Breast epithelium (tissue), 3 donors: ENCODE measurements at regions not wholly inside any gene's neighbourhood (a gene's known extent, or its start where the extent isn't known, plus 50 kb on each side); places are given as distances from the start of the nearest gene placed in this dataset.

ENCODE experiments used
- POLR2A ChIP-seq: fragments of 450-650 bp; IDR thresholded peaks from one replicate; pipeline ENCODE4 v1.6.1; 2016; ENCODE audit warnings: antibody characterized with exemption, mild to moderate bottlenecking, moderate library complexity
- POLR2AphosphoS5 ChIP-seq, 3 donors: sonication (generic); formaldehyde crosslinking; IDR thresholded peaks; one replicate each; pipeline ENCODE4 v1.6.1; 2017; ENCODE audit warnings: antibody characterized with exemption in 3 of 3
- TF ChIP-seq, protein P1 (sequence below), 3 donors: fragments of 450-650 bp; IDR thresholded peaks; one replicate each; pipeline ENCODE4 v1.5.1; 2016 to 2017; ENCODE audit warnings: antibody characterized with exemption in 3 of 3, mild to moderate bottlenecking in 3 of 3, moderate library complexity in 3 of 3

DNA sequence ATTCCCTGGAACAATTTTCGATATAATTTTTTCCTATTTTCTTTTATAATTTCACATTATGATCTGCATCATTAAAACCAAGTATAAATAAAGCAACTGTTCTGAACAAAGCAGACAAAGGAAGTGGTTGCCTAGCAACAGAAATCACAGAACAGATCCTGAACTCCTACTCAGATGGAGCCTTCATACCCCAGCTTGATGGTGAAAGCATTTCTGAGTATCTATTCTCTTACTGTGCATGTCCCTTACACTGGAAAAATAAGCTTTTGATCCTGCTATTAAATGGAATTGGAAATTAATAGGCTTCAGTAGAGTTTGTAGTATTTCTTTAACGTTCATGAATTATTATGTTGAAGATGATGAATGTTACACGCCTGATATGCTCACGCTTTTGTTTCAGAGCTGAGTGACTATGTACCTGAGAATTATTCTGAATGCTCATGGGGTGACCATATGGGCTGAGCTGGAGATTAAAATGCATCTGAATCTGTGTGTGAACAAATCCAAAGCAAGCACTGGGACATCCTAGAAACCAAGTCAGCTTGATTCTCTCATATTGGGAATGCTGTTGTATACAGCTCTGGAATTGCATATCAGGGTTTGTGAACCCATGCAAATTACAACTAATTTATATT is 254.0 kb downstream of the KCNJ3 start:
- TF ChIP-seq POLR2AphosphoS5 (IDR thresholded peaks at IDR 0.05) (no peak), POLR2A (no peak)
- TF ChIP-seq, protein P1, sequence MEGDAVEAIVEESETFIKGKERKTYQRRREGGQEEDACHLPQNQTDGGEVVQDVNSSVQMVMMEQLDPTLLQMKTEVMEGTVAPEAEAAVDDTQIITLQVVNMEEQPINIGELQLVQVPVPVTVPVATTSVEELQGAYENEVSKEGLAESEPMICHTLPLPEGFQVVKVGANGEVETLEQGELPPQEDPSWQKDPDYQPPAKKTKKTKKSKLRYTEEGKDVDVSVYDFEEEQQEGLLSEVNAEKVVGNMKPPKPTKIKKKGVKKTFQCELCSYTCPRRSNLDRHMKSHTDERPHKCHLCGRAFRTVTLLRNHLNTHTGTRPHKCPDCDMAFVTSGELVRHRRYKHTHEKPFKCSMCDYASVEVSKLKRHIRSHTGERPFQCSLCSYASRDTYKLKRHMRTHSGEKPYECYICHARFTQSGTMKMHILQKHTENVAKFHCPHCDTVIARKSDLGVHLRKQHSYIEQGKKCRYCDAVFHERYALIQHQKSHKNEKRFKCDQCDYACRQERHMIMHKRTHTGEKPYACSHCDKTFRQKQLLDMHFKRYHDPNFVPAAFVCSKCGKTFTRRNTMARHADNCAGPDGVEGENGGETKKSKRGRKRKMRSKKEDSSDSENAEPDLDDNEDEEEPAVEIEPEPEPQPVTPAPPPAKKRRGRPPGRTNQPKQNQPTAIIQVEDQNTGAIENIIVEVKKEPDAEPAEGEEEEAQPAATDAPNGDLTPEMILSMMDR (IDR thresholded peaks at IDR 0.05) = no peak
